HEK293T (cell line): ENCODE measurements at regions not wholly inside any gene's neighbourhood (a gene's known extent, or its start where the extent isn't known, plus 50 kb on each side); places are given as distances from the start of the nearest gene placed in this dataset.

ENCODE experiments used
- CTCF ChIA-PET: fragments of 350-600 bp; formaldehyde crosslinking; extraction: SDS; loops from one replicate; lab custom pipeline; 2021; ENCODE audit warnings: antibody characterized with exemption, inconsistent platforms; lab: Yijun Ruan, JAX
- POLR2A ChIA-PET: fragments of 350-600 bp; formaldehyde crosslinking; extraction: SDS; loops from one replicate; lab custom pipeline; 2020; ENCODE audit warnings: antibody characterized with exemption, inconsistent platforms; lab: Yijun Ruan, JAX
- DNase-seq: peaks from one replicate; pipeline ENCODE4 v3.0.0; 2012; ENCODE audit warnings: mixed read lengths; ENCODE audit errors: extremely low spot score
- ARNT ChIP-seq: fragments of 450-650 bp; IDR thresholded peaks from 2 replicates; pipeline ENCODE4 v1.6.1; 2017; ENCODE audit warnings: mild to moderate bottlenecking
- BHLHE40 ChIP-seq: fragments of 450-650 bp; IDR thresholded peaks from 2 replicates; pipeline ENCODE4 v1.6.1; 2016; ENCODE audit warnings: mild to moderate bottlenecking, moderate library complexity, borderline replicate concordance
- CTBP1 ChIP-seq: fragments of 450-650 bp; IDR thresholded peaks from 2 replicates; pipeline ENCODE4 v1.6.1; 2016; ENCODE audit warnings: borderline replicate concordance
- ELF4 ChIP-seq: fragments of 450-650 bp; IDR thresholded peaks from 2 replicates; pipeline ENCODE4 v1.6.1; 2017; ENCODE audit warnings: antibody characterized with exemption
- FOXA1 ChIP-seq: fragments of 450-650 bp; IDR thresholded peaks from 2 replicates; pipeline ENCODE4 v1.6.1; 2016; ENCODE audit warnings: mild to moderate bottlenecking
- FOXK2 ChIP-seq: fragments of 450-650 bp; IDR thresholded peaks from 2 replicates; pipeline ENCODE4 v1.6.1; 2016; ENCODE audit warnings: mild to moderate bottlenecking
- FOXM1 ChIP-seq: fragments of 450-650 bp; IDR thresholded peaks from 2 replicates; pipeline ENCODE4 v1.6.1; 2017; ENCODE audit warnings: mild to moderate bottlenecking, borderline replicate concordance
- HDGF ChIP-seq: fragments of 450-650 bp; IDR thresholded peaks from 2 replicates; pipeline ENCODE4 v1.6.1; 2017; ENCODE audit warnings: antibody characterized with exemption, borderline replicate concordance
- L3MBTL2 ChIP-seq: fragments of 450-650 bp; conservative IDR thresholded peaks from 2 replicates; pipeline ENCODE4 v1.6.1; 2016; ENCODE audit warnings: mild to moderate bottlenecking
- LEF1 ChIP-seq: fragments of 450-650 bp; IDR thresholded peaks from 2 replicates; pipeline ENCODE4 v1.6.1; 2017; ENCODE audit warnings: mild to moderate bottlenecking, borderline replicate concordance
- NFRKB ChIP-seq: fragments of 450-650 bp; IDR thresholded peaks from 2 replicates; pipeline ENCODE4 v1.6.1; 2016; ENCODE audit warnings: mild to moderate bottlenecking, moderate library complexity
- PKNOX1 ChIP-seq: fragments of 450-650 bp; IDR thresholded peaks from 2 replicates; pipeline ENCODE4 v1.6.1; 2016
- SP1 ChIP-seq: fragments of 450-650 bp; IDR thresholded peaks from 2 replicates; pipeline ENCODE4 v1.6.1; 2017
- SUZ12 ChIP-seq: fragments of 450-650 bp; IDR thresholded peaks from 2 replicates; pipeline ENCODE4 v1.6.1; 2016; ENCODE audit warnings: mild to moderate bottlenecking
- TARDBP ChIP-seq: fragments of 450-650 bp; IDR thresholded peaks from 2 replicates; pipeline ENCODE4 v1.6.1; 2016
- ZNF384 ChIP-seq: fragments of 450-650 bp; IDR thresholded peaks from 2 replicates; pipeline ENCODE4 v1.6.1; 2016

- CTCF ChIA-PET = interaction anchor here (0.7 kb wide), 1 partner anchor 41 kb away, joined by 3 read pairs; no protein-coding TSS in a partner anchor
- no peak for TF ChIP-seq LEF1
- no peak for TF ChIP-seq FOXA1
- no peak for TF ChIP-seq ARNT
- no peak for TF ChIP-seq FOXM1
- TF ChIP-seq SUZ12 = no peak
- TF ChIP-seq HDGF = no peak
- TF ChIP-seq FOXK2 = no peak
- TF ChIP-seq CTBP1 = no peak
- TF ChIP-seq NFRKB = no peak
- TF ChIP-seq BHLHE40 = no peak
- no peak for TF ChIP-seq SP1
- no peak for TF ChIP-seq ZNF384
- no peak for TF ChIP-seq PKNOX1
- no peak for TF ChIP-seq TARDBP
- POLR2A ChIA-PET = no interaction called here
- DNase-seq = no peak
Observed at GRCh38 chr3:124318656-124319055, 326.7 kb upstream of the ROPN1 start.

DNA sequence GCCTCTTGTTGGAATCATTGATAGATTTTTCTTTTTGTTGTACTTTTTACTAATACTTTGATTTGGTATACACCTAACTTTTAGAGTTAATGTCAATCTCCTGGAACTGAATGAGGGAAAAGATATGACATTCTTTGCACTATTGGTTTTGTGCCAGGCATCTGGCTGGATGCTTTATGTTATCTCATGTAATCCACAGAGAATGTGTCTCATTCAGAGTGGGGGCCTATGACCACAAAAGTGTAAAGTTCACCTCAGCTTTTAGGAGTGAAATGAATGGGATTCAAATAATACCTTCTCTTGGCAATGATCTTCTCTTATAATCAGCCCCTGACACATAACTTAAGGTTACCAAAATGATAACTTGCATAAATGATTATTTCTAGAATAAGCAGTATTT is 329.1 kb upstream of the ROPN1 start:
- ChIA-PET POLR2A (no interaction called here), CTCF (no interaction called here)
- DNase-seq = no peak
- TF ChIP-seq CTBP1 (no peak), NFRKB (no peak), L3MBTL2 (no peak), ELF4 (no peak), SP1 (no peak), HDGF (no peak)

DNA sequence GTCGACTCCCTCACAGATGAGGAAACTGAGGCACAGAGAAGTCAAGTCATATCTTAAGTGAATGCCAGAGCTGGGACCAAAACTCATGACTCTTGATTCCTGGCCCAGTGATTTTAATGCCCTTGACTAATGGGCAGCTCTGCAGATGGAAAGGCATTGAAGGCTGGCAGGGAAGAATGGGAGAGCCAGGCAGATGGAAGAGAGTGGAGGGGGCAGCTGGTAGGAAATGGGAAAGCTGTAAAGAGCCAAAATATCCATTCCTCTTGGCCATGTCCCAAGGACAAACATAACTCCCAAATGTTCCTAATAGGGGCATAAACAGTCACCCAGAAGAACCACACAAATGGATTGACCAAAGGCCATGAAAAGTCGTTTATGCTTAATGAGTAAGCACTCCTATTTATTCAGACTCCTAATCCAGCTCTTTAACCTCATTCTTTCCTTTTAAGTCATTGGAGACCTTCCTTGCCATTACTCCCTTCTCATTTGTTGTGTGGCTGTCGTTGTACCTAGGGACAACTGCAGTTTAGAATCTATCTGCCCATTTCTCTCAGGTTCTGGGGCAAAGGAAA is 330.5 kb upstream of the ROPN1 start:
- ChIA-PET CTCF (no interaction called here), POLR2A (no interaction called here)
- no peak for TF ChIP-seq FOXM1
- TF ChIP-seq SUZ12 = no peak
- no peak for TF ChIP-seq HDGF
- no peak for TF ChIP-seq FOXA1
- TF ChIP-seq ELF4 = no peak
- TF ChIP-seq NFRKB = no peak
- TF ChIP-seq L3MBTL2 = no peak
- no peak for TF ChIP-seq BHLHE40
- TF ChIP-seq PKNOX1 = no peak
- no peak for TF ChIP-seq LEF1
- TF ChIP-seq TARDBP = no peak
- no peak for TF ChIP-seq CTBP1
- no peak for TF ChIP-seq SP1
- TF ChIP-seq FOXK2 = no peak
- TF ChIP-seq ARNT = no peak
- TF ChIP-seq ZNF384 = no peak
- DNase-seq = no peak

DNA sequence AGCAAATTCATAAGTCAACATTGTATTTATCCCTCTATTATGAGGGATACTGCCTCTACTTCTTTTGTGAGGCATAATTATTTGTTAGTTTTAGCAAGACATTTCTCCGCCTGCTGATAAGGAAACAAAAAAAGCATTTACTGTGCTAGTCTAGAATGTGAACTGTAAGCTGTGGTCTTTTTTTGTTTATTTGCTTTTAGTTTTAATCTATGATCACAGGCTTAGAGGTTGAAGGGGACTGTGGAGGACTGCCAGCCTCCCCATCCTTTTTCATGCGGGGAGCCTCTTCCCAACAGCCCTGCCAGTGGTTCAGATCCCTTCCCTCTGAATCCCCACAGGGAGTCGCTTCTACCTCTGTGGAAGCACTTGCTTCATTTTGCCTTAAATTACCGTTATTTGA is 331.0 kb upstream of the ROPN1 start:
- TF ChIP-seq ZNF384 (no peak), FOXM1 (no peak), PKNOX1 (no peak), FOXA1 (no peak), TARDBP (no peak), SP1 (no peak), ELF4 (no peak), BHLHE40 (no peak), L3MBTL2 (no peak), ARNT (no peak)
- DNase-seq = no peak
- CTCF ChIA-PET = no interaction called here
- POLR2A ChIA-PET = no interaction called here

- ChIA-PET POLR2A (no interaction called here), CTCF (no interaction called here)
- DNase-seq = no peak
- no peak for TF ChIP-seq FOXK2
- no peak for TF ChIP-seq HDGF
- no peak for TF ChIP-seq ARNT
- no peak for TF ChIP-seq BHLHE40
- TF ChIP-seq PKNOX1 = no peak
- TF ChIP-seq ZNF384 = no peak
- TF ChIP-seq SP1 = no peak
- no peak for TF ChIP-seq CTBP1
- TF ChIP-seq SUZ12 = no peak
- no peak for TF ChIP-seq L3MBTL2
Observed at GRCh38 chr3:124325248-124325647, 333.3 kb upstream of the ROPN1 start.

DNA sequence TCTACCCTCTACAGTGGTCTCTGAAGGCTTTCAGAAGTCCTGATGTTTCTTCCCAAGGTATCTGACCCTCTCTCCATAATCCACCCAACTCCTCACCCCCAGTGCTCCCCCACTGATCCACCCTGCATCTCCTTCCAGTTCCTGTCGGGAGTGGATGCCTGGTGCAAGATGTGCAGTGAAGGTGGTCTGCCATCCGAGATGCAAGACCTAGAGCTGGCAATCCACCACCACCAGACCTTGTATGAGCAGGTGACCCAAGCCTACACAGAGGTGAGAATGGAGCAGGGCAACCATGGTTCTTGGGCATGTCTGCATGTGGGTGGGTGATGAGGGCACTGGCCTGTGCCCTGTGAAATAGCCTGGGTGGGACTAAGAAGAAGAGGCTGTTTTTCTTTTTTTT is 337.8 kb upstream of the ROPN1 start:
- POLR2A ChIA-PET = no interaction called here
- TF ChIP-seq ELF4 = no peak
- TF ChIP-seq FOXM1 = no peak
- TF ChIP-seq ZNF384 = no peak
- no peak for TF ChIP-seq NFRKB
- TF ChIP-seq TARDBP = no peak
- no peak for TF ChIP-seq PKNOX1
- TF ChIP-seq ARNT = no peak
- no peak for TF ChIP-seq HDGF
- TF ChIP-seq FOXK2 = no peak
- no peak for TF ChIP-seq L3MBTL2
- no peak for TF ChIP-seq SUZ12
- TF ChIP-seq FOXA1 = no peak
- no peak for TF ChIP-seq LEF1
- no peak for TF ChIP-seq BHLHE40
- TF ChIP-seq CTBP1 = no peak
- TF ChIP-seq SP1 = no peak
- DNase-seq = no peak
- CTCF ChIA-PET = no interaction called here
